ENCODE measurements at regions not wholly inside any gene's neighbourhood (a gene's known extent, or its start where the extent isn't known, plus 50 kb on each side); places are given as distances from the start of the nearest gene placed in this dataset.

- TF ChIP-seq PBX3 (IDR thresholded peaks at IDR 0.05) (no peak), REST (IDR thresholded peaks at IDR 0.05; ENCODE audit: low read depth, low read length) (no peak), USF2 (IDR thresholded peaks at IDR 0.05; ENCODE audit: borderline replicate concordance, low read depth, low read length) (no peak), CTCF (IDR thresholded peaks at IDR 0.05) (no peak)
- H3K4me2 ChIP-seq = no peak overlapping the region
- no peaks in the 10 kb centered on the region for H3K79me2 ChIP-seq (ENCODE audit: insufficient read depth)
- H4K20me1 ChIP-seq (ENCODE audit: insufficient read depth) = no peaks in the 10 kb centered on the region
- H3K36me3 ChIP-seq (replicated peaks in 1 of 2; ENCODE audit: control insufficient read depth in 1 of 2, insufficient read depth in 2 of 2, low read length in 1 of 2) = no peaks in the 10 kb centered on the region
- WGBS (ENCODE audit: low lambda C conversion rate) = 95% methylated on average over 8 of the region's 8 CpGs
- H3K9me3 ChIP-seq = no peaks in the 10 kb centered on the region
- H3K9ac ChIP-seq = no peak overlapping the region
- ChIA-PET CTCF (interaction anchor here (1.4 to 6.2 kb wide), 2 partner anchors 17 to 227 kb away, joined by 3 to 32 read pairs; no protein-coding TSS in a partner anchor), POLR2A (no interaction called here)
- no peaks in the 10 kb centered on the region for H3K27me3 ChIP-seq (ENCODE audit: insufficient read depth)
- H3K9me2 ChIP-seq = no peaks in the 10 kb centered on the region
- no peak overlapping the region for H3K4me3 ChIP-seq (ENCODE audit: low read depth in 2 of 2, low read length in 1 of 2)
- H2AFZ ChIP-seq (ENCODE audit: low read depth) = no peak overlapping the region
- no peak for DNase-seq
- peaks cover 17 to 37% of the 10 kb centered on the region in 2 experiments for H3K4me1 ChIP-seq (ENCODE audit: control insufficient read depth in 1 of 2, insufficient read depth in 2 of 2, low read depth in 1 of 2, low read length in 1 of 2)
- H3F3A ChIP-seq (replicated peaks; ENCODE audit: insufficient read depth) = peaks cover 23% of the 10 kb centered on the region
- peak overlapping the region in 1 of 2 experiments; percentile 99; a peak in 2 of 4 replicates for H3K27ac ChIP-seq (ENCODE audit: low read depth in 2 of 2, low read length in 1 of 2)
These were observed 134.1 kb downstream of the SLC30A10 start for GRCh38 chr1:219794085-219794743.

GRCh38 chr1:219792337-219793021 is 135.9 kb downstream of the SLC30A10 start:
- Histone ChIP-seq H3K36me3 (replicated peaks in 1 of 2; ENCODE audit: control insufficient read depth in 1 of 2, insufficient read depth in 2 of 2, low read length in 1 of 2) (no peaks in the 10 kb centered on the region), H3F3A (replicated peaks; ENCODE audit: insufficient read depth) (peaks cover 8% of the 10 kb centered on the region), H3K4me2 (peak overlapping the region; percentile 41; the same call in 1 of the 2 replicates), H3K27ac (ENCODE audit: low read depth in 2 of 2, low read length in 1 of 2) (peak overlapping the region; percentile 86 to 99), H3K79me2 (ENCODE audit: insufficient read depth) (no peaks in the 10 kb centered on the region), H3K4me3 (ENCODE audit: low read depth in 2 of 2, low read length in 1 of 2) (no peak overlapping the region; a peak in 1 of 4 replicates), H3K9me2 (no peaks in the 10 kb centered on the region), H3K4me1 (ENCODE audit: control insufficient read depth in 1 of 2, insufficient read depth in 2 of 2, low read depth in 1 of 2, low read length in 1 of 2) (peaks cover 17 to 37% of the 10 kb centered on the region in 2 experiments), H2AFZ (ENCODE audit: low read depth) (no peak overlapping the region), H4K20me1 (ENCODE audit: insufficient read depth) (no peaks in the 10 kb centered on the region), H3K9me3 (no peaks in the 10 kb centered on the region), H3K27me3 (ENCODE audit: insufficient read depth) (no peaks in the 10 kb centered on the region), H3K9ac (no peak overlapping the region)
- WGBS (ENCODE audit: low lambda C conversion rate) = 17% methylated on average over 3 of the region's 3 CpGs
- peak; percentile 64 for DNase-seq
- ChIA-PET POLR2A (interaction anchor here (0.6 kb wide), 1 partner anchor 37 kb away, joined by 3 read pairs; no protein-coding TSS in a partner anchor), CTCF (interaction anchor here (0.6 to 6.2 kb wide), 7 partner anchors 13 to 225 kb away, joined by 3 to 32 read pairs (median 4); no protein-coding TSS in a partner anchor)
- TF ChIP-seq TEAD4 (IDR thresholded peaks at IDR 0.05; ENCODE audit: borderline replicate concordance, insufficient read depth) = peak; percentile 90
- TF ChIP-seq USF2 (IDR thresholded peaks at IDR 0.05; ENCODE audit: borderline replicate concordance, low read depth, low read length) = no peak
- peak; percentile 93 for TF ChIP-seq POLR2AphosphoS5 (IDR thresholded peaks at IDR 0.05; ENCODE audit: low read depth, low read length)
- TF ChIP-seq REST (IDR thresholded peaks at IDR 0.05; ENCODE audit: low read depth, low read length) = no peak
- peak; percentile 51; the same call in 1 of the 2 replicates for TF ChIP-seq MAX (IDR thresholded peaks at IDR 0.05; ENCODE audit: low read depth)

Data from SK-N-SH (cell line).